HT-29 (cell line): ENCODE measurements at regions not wholly inside any gene's neighbourhood (a gene's known extent, or its start where the extent isn't known, plus 50 kb on each side); places are given as distances from the start of the nearest gene placed in this dataset.

Experiments used
- DNase-seq: peaks from one replicate; pipeline ENCODE4 v3.0.0-alpha.2; 2015; ENCODE audit warnings: low spot score

DNA sequence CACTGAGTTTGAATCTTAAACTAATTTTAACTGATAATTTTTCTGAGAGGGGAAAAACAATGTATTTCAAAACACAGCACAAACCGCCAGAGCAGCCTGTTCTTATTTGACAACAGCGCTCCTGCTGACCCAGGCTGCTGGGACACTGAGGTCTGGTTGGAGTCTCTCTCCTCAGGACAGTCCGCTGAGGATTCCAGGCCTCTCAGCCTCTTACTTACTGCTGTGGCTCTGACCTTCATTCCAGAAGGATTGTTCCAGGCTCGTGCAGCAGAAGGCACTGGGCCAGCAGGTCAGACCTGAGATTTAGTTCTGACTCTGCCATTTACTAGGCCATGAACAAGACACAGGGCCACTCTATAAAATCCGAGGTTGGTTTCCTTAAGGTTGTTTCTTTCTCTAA is 393.6 kb downstream of the TDRD3 start:
- no peak for DNase-seq

DNA sequence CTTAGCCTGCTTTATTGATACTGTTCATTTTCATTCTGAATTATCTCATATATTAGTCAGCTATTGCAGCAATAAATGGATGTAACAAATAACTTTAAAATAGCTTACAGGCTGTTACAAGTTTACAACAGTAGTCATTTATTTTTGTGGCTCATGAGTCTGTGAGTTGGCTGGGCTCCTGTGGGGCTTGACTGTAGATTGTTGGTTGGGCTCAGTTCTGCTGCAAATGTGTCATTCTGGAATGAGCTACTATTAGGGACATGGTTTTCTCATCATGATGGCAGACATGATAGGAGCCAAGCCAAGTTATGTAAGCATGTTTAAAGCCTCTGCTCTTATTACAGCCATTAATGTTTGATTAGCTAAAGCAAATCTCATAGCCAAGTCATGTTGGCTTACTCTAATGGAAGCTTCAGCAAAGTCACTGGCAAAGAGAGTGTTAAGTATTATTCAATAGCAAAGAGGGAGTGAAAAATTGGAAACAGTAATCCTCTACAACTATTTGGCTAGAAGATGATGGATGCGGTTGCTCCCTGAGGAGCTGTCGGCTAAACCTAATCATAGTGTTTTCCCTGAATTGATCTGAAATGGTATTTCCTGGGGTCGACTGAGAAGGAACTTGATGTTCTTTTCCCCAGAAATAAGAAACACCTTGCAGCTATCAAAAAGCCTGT is 391.3 kb downstream of the TDRD3 start:
- DNase-seq, result no peak

DNA sequence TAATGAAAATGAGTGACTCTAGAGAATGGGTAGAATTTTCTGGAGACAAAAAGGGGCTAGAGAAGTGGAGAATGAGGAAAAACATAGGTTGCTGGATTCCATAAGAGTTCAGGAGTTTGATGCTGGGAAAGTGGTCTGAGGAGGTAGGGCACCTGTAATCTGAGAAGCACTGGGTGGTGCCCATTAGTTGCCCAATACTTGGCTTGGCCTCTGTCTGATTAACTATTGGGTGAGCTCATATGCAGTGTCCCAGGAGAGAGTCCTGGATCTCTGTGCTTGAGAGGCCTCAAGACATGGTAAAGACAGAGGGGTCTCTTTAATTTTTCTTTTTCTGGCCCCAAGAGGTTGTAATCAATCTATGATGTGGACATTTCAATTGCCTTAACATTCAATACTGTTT is 390.1 kb downstream of the TDRD3 start:
- DNase-seq, result no peak

DNA sequence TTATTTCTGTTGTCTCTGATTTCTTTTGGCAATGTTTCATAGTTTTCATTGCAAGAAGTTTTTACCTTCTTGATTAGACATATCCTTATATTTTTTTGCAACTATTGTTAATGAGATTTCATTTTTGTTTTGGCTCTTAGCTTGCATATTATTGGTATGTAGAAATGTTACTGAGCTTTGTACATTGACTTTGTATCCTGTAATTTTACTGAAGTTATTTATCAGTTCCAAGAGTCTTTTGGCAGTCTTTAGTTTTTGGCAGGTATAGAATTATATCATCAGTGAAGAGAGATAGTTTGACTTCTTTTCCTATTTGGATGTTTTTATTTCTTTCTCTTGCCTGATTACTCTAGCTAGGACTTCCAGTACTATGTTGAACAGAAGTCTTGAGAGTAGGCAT is 375.7 kb downstream of the TDRD3 start:
- no peak for DNase-seq

DNA sequence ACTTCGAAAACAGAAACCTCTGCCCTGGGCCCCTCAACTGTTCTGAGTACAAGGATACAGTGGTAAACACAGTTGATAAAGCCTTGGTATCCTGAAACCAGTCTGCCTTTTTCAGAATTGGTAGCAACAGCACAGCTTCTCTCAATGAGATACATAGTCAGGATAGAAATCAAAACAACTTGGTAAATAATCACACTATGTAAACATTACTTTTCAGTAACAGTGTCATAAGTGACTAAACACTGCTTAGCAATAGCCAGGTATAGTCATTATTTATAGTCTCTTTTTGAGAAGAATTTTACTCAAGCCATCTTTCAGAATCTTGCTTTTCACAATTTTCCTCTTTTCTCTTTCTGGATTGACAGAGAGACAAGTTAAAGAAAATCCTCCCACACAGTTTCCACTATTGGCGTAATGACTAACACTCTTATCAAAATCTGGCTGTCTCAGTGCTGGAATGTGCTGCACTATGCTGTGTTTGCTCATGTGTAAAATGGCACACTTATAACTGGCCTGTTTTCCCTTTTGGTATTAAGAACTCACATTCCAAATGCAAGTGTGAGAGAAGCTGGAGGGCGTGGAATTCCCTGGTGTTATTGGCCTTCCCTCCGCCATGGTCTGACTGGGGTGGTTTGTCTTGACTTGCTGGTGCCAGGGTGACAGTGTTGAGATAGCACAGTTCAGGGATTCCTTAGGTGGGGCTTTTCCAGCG is 368.8 kb downstream of the TDRD3 start:
- peak; percentile 42 for DNase-seq

DNA sequence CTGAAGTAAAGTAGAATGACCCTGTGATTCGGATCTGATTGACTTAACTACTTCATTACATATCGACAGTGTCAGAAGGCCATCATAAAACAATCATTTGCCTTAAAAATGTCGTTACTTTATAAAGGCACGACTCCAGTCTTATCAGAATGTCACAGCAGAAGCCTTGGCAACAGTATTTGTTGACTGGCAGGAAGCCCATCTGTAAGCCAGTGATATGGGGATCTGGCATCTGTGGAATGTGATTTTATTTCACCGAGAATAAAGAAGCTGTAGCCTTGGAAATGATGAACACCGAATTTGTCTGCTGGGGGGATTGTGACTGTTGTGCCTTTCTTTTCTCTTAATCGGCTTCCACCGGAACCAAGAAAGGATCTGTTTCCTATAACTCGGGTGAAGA is 362.5 kb downstream of the TDRD3 start:
- DNase-seq, result peak; percentile 56

DNA sequence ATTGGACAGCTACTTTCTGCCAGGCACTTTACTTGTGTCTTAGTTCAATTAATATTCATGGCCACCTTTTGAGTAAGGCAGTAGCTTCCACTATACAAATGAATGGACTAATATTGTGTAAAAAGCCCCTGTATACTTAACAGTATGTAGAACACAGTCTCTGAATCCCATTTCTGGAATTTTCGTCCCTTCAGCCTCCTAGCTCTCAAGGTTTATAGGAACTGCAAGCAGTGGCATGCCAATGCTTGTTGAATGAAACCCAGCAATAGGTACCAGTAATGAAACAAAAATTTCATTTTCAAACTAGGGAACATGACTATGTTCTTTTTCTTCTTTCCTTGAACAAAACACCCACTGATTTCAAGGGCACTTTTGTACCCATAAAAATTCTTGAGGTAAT is 361.6 kb downstream of the TDRD3 start:
- DNase-seq, result no peak

DNA sequence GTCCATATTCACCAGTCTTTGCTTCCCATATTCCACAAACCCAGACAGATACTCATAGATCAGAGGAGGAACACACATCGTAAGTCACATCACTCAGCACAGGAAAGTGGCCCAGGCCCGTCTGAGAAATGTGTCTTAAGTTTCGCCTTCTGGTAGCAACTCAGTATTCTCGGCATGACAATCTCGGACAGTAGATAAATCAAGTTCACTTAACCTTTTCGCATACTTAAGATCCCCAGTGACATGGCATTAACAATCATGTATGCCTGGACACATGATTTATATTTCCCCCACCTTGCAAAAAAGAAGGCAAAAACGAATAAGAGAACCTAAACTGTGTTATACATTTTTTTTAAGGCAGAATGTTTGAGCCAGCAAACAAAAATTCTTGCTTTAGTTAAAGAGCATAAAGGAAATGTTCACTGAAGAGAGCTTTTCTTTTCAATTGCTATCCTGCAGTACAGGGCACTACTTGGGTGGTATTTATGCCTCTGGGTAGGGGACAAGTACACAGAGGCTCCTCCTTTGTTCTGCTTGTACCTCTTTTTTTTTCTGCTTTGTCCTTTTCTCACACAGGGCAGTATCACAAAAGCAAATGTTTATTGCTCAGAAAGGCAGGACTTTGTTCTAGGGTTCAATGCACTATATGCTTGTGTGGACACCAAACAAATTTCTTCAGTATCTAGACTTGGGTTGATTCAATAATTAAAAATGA is 360.6 kb downstream of the TDRD3 start:
- no peak for DNase-seq

DNA sequence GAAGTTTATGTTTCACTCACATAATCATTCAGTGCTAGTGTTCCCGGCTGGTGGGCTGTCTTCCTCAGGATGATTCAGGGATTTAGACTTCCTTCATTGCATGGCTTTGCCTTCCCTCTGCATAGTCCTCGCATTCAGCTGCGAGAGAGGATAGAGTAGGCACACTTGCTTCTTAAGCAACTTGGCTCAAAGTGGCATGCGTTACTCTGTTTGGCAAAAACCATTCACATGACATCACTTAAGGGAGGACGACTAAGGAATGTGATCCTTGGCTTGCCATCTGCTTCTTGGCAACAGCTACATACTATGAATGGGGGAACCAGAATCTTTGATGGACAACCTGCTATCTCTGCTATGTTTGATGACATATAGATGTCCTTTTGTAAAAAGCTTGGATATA is 359.3 kb downstream of the TDRD3 start:
- no peak for DNase-seq

DNA sequence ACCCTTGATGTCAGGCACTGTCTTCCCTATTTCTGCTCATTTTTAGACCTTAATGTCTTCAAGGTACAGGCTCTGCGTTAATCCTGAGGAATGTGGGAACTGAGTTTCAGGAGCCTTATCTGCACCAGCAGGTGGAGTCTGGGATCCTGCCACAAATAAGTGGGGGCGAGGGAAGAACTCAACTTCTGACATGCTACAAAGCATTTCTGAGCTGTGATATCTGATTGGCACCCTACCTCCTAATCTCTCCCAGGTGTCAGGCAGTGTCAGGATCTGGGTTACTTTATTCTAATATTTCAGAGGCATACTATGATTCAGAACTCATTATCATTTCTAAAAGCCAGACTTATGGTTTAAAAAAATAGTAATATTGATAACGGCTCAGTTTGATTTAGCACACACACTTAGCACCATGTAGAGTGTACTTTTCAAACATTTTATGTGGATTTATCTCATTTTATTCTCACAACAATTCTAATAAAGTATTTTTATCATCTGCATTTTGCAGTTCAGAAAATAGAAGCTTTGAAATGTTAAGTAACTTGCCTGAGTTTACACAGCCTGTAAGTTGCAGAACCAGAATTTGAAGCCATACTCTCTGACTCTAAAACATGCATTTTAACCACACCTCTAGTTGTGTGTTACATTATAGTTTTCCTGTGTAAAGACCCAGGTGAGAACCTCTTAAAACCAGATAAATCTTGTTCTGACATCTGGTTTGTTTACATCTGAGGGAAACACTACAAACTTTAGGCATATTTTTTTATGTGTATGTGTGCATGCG is 358.6 kb downstream of the TDRD3 start:
- peak; percentile 39 for DNase-seq

DNA sequence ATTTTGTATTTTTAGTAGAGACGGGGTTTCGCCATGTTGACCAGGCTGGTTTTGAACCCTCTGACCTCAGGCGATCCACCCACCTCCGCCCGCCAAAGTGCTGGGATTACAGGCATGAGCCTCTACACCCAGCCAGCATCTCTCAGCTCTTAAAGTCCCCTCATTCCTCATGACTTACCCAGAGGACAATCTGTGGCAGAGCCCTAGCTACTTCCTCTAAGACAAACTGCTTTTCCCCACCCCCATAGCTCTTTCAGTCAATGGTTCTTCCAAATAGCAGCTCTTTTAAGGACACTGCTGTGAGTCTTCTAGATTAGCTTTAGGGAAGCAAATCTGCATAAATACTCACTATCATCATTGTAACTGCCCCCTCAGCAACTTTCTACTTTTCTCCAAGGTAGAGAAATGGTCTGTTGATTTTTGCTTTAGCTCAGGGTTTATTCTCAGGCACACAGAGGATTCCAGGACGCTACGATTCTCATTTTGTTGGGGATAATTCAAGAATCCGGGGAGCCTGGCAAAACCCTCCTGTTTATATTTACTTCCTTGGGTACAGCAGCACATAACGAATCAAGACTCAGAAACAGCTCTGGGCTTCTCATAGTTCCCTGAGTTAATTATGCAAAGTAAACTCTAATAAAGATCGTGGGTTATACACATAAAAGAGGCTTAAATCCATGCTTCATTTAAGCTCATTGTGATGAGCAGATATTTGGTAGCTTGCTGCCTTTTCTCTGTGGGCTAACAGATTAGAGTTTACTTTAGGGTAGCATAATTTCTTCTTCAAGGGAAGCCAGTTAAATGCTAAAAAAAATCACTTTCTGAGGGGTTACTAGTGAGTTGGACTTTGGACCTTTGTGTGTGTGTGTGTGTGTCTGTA is 357.4 kb downstream of the TDRD3 start:
- no peak for DNase-seq

DNA sequence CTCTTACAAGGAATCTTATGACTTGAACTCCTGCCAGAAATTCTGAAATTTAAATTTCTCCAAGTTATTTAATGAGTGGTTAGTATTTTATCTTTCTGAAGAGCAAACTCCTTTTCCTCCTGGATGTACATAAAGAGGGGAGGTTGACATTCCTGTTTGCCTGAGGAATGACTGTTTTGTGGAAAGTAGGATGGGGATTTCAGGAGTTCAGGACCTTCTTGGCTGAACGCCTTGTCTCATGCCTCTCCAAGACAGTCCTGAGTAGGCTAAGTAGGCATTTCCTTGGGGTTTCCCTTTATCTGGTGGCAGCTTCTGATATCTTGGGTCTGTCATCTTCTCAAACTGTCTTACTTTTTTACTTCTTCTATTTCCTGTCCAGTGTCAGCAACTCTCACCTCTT is 356.6 kb downstream of the TDRD3 start:
- no peak for DNase-seq

DNA sequence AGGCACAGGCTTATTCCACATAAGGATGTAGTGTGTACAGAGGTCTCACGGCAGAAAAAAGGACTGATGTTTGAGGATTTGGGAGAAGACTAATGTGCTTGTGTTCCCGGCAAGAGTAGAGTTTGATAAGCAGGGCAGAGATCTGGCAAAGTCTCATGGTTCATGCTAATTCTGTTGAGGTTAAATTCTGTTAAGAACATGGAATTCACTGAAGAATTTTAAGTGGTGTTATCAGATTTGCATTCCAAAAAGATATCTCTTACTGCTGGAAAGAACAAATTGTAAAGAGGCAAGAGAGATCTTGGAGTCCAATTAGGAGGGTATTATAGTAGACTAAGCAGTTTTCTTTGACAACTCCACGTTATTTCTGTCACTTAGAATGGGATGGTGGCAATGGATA is 348.3 kb downstream of the TDRD3 start:
- no peak for DNase-seq

DNA sequence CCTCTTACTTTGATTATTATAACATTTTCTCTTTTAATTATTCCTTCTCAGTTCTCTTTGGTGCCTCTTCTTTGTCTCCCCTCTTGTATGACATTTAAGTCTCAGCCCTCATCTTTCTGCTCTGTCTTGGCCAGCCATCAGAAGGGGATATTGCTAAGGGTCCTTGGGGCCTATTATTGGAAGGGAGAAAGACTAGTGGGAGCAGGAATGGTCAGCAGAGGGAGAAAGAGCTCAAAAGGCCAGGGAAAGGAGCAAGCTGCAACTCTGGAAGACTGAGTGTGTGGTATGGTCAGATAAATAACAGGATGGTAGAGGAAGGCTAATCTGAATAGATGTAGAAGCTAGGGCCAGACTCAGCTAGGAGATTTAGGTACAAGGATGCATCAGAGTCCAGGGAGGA is 336.9 kb downstream of the TDRD3 start:
- no peak for DNase-seq

DNA sequence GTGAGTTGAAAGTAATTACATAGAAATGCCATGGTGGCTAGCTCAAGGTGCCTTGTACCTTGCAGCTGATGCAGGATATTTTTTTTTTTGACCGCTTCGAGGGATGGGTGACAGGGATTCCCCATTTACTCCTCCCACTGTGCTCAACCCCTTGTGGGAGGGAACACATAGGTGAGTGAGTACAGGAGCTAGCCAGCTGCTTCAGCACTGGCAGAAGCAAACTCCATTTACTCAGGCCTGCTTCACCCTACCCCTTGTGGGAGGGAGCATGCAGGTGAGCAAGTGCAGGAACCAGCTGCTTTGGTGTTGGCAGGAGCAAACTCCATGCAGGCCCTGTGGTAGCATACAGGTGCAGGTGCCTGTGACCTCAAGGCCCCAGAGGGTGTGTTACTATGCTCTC is 330.1 kb downstream of the TDRD3 start:
- no peak for DNase-seq

DNA sequence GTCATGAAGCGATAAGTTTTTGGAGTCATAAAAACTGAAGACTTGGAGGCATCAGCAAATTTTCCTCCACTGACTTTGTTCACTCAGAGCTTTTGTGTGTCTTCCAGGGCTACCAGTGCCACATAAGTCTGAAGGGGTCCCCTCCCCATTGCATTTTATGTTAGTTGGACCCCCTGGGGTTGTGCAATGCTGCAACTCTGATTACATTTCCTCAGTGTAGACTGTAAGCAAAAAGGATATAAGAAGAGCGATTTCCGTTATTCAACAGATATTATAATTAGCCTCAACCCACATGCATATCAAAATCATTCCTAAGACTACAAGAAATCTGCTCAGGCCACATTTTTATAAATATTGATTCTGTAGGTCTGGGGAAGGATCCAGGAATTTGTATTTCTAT is 324.0 kb downstream of the TDRD3 start:
- no peak for DNase-seq

DNA sequence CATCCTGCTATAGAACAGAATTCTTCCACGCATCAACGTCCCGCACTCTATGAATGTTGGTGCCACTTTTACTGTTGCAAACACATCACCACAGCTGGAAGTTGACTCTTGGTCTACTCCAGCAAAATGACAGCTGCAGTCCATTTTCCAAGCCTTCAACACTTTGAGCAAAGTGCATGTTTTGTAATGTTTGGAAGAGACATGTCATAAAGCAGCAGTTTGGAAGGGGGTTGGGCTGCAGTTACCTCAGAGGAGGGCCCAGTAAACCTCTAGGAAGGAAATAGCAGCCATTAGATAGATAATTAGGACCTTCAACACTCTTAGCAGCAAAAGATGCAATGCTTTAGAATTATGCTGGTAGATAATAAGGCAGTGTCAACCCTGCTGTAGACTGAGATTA is 323.6 kb downstream of the TDRD3 start:
- DNase-seq, result no peak

DNA sequence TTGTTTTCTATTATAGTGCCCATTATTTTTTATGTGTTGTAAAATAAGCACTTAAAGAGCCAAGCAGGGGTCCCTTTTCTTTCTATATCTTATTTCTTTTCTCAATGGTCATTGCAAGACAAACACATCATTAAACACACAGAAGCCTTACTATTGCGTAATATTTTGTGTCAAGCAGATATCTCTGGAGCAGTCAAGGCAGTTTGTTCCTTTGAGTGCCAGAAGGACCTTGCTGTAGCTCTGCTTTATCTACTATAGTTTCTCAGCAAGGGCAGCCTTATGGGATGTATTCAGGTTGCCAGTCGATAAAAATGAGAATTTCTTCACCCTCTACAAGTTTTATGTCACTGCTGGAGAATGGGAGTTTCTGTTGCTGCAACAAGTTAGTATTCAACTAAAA is 319.3 kb downstream of the TDRD3 start:
- DNase-seq, result no peak

DNA sequence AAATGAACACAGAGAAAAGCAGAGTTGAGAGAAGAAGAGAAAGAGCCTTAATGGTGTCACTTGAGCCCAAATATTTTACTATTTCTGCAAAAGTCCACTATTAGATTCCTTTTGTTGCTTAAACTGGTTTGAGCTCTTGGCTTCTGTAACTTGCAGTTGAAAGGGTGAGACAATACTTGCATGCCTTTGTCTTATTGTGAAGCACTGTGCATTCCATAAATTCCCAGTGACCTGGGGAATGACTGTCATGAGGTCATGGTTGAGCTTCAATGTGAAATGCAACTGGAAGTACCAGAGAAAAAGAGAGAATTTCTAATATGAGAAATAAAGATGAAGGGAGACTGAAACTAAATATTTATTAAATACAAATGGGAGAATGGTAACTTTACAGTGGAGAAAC is 310.9 kb downstream of the TDRD3 start:
- no peak for DNase-seq

DNA sequence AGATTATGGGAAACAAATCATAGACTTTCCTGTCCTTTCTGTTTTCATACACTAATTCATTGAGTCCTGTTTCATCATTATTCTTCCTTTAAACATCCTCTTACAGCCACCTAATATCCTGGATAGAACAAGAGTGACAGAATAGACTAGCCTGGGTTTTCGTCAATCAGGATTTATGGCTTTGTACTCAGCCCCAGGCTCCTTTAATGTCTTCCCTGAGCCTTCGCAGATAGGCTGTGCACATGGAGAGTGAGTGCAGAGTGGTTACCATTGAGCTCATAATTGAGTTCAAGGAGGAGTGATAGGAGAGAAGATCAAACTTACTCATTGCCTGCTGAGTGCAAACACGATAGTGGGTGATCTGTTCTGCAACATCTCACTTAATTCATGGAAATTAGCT is 304.9 kb downstream of the TDRD3 start:
- DNase-seq, result no peak

DNA sequence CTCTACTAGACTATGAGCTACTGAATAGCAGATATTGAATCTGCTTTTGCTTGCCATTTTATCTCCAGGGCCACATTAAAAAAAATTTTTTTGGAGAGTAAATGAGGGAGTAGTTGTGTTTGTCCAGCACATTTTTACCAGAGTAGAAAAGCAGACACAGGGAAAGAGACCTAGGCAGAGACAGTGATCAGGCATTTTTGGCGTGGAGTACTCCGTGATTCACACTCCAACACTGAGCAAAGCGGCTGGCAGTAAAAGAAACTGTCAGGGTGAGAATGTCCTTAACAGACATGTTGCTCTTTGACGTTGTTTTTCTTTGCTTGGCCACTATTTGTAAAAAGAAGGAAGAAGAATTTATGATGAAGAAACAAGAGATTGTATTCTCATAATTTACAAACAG is 304.0 kb downstream of the TDRD3 start:
- DNase-seq, result no peak
